Retinal pigment epithelial cell (primary cell): ENCODE measurements at regions not wholly inside any gene's neighbourhood (a gene's known extent, or its start where the extent isn't known, plus 50 kb on each side); places are given as distances from the start of the nearest gene placed in this dataset.

ENCODE experiments used
- DNase-seq: peaks from one replicate; pipeline ENCODE4 v3.0.0-alpha.2; 2010; ENCODE audit warnings: low read depth
- H3K4me3 ChIP-seq: 2 replicates; pipeline ENCODE4 v1.5.1; 2011; ENCODE audit warnings: mild to moderate bottlenecking, low read length, control low read depth, moderate library complexity
- TF ChIP-seq, protein P1 (sequence below): conservative IDR thresholded peaks from 2 replicates; pipeline ENCODE4 v1.5.1; 2011; ENCODE audit warnings: low read depth, low read length, control low read depth, inconsistent platforms

- TF ChIP-seq, protein P1, sequence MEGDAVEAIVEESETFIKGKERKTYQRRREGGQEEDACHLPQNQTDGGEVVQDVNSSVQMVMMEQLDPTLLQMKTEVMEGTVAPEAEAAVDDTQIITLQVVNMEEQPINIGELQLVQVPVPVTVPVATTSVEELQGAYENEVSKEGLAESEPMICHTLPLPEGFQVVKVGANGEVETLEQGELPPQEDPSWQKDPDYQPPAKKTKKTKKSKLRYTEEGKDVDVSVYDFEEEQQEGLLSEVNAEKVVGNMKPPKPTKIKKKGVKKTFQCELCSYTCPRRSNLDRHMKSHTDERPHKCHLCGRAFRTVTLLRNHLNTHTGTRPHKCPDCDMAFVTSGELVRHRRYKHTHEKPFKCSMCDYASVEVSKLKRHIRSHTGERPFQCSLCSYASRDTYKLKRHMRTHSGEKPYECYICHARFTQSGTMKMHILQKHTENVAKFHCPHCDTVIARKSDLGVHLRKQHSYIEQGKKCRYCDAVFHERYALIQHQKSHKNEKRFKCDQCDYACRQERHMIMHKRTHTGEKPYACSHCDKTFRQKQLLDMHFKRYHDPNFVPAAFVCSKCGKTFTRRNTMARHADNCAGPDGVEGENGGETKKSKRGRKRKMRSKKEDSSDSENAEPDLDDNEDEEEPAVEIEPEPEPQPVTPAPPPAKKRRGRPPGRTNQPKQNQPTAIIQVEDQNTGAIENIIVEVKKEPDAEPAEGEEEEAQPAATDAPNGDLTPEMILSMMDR: no peak
- no peak for DNase-seq
- H3K4me3 ChIP-seq: no peak overlapping the region
Observed at GRCh38 chr3:31184261-31185061, 290.0 kb upstream of the GADL1 start.

DNA sequence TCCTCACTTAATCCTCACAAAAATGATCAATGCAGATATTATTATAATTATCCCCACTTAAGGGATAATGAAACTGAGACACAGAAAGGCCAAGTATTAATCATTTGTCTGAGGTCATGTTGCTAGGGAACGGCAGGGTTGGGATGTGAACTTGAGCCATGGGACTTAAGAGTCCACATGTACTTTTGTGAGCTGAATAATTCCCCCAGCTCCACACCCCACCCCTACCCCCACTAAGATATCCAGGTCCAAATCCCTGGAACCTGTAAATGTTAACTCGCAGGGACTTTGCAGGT lies 290.5 kb upstream of the GADL1 start:
- DNase-seq: peak; percentile 38
- TF ChIP-seq, protein P1: no peak
- no peak overlapping the region for H3K4me3 ChIP-seq

GRCh38 chr3:31186041-31186440 lies 291.6 kb upstream of the GADL1 start:
- H3K4me3 ChIP-seq: no peak overlapping the region
- TF ChIP-seq, protein P1: no peak
- DNase-seq: no peak

DNA sequence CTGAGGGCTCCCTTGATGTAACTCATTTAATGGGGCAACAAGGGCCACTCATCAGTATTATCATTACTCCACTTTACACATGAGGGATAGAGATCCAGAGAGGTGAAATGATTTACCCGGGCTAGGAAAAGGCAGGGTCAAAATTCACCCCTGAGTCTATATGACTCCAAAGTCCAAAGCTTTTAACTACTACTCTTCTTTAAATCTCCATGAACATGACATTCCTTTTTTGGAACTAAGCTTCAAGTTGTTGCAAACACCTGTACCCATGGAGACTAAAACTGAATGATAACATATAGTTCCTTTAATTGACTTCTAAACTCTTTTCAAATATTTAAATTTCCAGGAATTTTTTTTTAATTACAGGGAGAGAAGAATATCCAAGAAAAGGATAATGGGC lies 292.9 kb upstream of the GADL1 start:
- no peak overlapping the region for H3K4me3 ChIP-seq
- DNase-seq: no peak
- TF ChIP-seq, protein P1: no peak

DNA sequence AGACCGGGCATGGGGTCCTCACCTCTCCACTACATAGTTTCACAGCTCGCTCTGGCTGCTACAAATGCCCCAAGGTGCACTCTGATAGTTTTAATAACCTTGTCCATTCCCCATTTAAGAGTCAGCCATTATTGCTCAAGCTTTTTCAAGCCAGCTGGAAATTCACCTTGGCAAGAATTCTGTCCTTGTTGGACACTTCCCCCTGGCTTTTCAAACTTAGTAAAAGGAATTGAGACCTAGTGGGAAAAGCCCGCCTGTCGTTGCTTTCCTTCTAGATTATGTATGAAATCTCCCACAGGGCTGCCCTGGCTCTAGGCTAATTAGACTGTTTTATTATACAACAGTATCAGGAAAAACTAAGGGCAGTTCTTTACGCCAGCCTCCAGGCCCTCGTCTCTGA lies 293.7 kb upstream of the GADL1 start:
- H3K4me3 ChIP-seq: no peak overlapping the region
- TF ChIP-seq, protein P1: no peak
- no peak for DNase-seq

DNA sequence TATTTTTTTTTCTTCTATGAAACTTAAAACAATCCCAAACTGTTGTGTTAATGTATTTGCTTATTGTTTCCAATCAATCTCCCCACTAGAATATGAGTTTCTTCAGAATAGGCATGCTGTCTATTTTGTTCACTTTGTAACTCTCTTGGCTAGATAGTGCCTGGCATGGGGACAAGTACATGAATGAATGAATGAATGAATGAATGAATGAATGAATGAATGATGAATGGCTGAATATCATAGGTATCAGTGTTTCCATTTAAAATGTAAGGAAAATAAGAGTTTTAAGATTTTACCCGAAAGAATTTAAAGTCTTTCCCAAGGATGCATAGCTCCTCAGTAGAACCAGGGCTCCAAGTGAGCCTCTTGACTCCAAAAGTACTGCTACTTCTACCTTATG lies 294.9 kb upstream of the GADL1 start:
- H3K4me3 ChIP-seq: no peak overlapping the region
- TF ChIP-seq, protein P1: no peak
- no peak for DNase-seq

DNA sequence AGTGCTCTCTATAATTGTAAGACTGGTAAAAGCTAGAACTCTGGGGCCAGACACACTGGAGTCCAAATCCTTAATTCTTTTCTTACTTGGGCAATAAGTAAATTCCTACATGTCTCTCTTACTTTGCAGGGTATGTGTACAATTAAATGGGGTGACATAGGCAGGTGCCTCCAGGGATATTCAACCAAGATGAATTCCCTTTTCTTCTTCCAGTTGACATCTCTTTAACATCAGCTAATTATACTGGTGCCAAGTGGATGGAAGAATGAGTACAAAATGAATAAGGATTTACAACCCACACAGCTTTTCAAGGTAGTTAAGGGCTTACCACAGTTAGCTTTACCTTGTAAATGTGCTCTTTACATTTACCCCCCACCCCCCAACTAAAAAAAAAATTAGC lies 295.5 kb upstream of the GADL1 start:
- TF ChIP-seq, protein P1: no peak
- DNase-seq: no peak
- no peak overlapping the region for H3K4me3 ChIP-seq
